WERI-Rb-1 (cell line): ENCODE measurements at regions not wholly inside any gene's neighbourhood (a gene's known extent, or its start where the extent isn't known, plus 50 kb on each side); places are given as distances from the start of the nearest gene placed in this dataset.

ENCODE experiments used
- DNase-seq: peaks from one replicate; pipeline ENCODE4 v3.0.0-alpha.2; 2020
- H3K27ac ChIP-seq: fragments of 250-450 bp; sonication (Bioruptor Pico); 2 replicates; pipeline ENCODE4 v1.5.1; 2020; ENCODE audit warnings: mild to moderate bottlenecking, moderate library complexity
- H3K27me3 ChIP-seq: fragments of 250-450 bp; sonication (Bioruptor Pico); 2 replicates; pipeline ENCODE4 v1.5.1; 2021; ENCODE audit warnings: mild to moderate bottlenecking, low read depth, moderate library complexity; ENCODE audit not compliant: insufficient read depth, severe bottlenecking
- H3K36me3 ChIP-seq: fragments of 250-450 bp; sonication (Bioruptor Pico); 2 replicates; pipeline ENCODE4 v1.5.1; 2020; ENCODE audit warnings: mild to moderate bottlenecking, moderate library complexity
- H3K4me3 ChIP-seq: 2 replicates; pipeline ENCODE4 v1.5.1; 2011; ENCODE audit warnings: low read depth, mild to moderate bottlenecking, control low read depth, low read length
- H3K9me3 ChIP-seq: fragments of 250-450 bp; sonication (Bioruptor Pico); 2 replicates; pipeline ENCODE4 v1.5.1; 2021; ENCODE audit warnings: mild to moderate bottlenecking, moderate library complexity; ENCODE audit not compliant: severe bottlenecking
- TF ChIP-seq, protein P1 (sequence below): IDR thresholded peaks from 2 replicates; pipeline ENCODE4 v1.5.1; 2011; ENCODE audit warnings: low read depth, mild to moderate bottlenecking, control low read depth, inconsistent platforms, low read length

DNA sequence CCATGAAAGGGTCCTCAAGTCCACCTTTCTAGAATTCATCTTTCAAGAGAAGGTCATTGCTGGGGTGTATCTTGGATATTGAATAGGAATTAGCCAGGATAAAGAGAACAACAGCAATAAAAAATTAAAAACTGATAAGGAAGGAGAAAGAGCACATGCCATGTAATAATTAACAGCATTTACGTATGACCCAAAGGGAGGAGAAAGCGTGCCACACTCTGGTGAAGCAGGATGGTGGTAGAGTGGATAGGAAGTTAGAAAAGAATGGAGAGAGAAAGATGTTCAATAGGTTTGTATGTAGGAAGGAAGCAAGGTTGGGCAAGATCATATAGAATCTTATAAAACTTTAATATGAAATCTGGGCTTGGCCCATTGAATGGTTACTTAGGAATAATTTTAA lies 751.5 kb downstream of the MAT2B start:
- DNase-seq, result no peak
- Histone ChIP-seq H3K36me3 (no peaks in the 10 kb centered on the region), H3K4me3 (no peak overlapping the region), H3K9me3 (peaks cover 1% of the 10 kb centered on the region), H3K27ac (no peak overlapping the region), H3K27me3 (no peaks in the 10 kb centered on the region)
- TF ChIP-seq, protein P1, sequence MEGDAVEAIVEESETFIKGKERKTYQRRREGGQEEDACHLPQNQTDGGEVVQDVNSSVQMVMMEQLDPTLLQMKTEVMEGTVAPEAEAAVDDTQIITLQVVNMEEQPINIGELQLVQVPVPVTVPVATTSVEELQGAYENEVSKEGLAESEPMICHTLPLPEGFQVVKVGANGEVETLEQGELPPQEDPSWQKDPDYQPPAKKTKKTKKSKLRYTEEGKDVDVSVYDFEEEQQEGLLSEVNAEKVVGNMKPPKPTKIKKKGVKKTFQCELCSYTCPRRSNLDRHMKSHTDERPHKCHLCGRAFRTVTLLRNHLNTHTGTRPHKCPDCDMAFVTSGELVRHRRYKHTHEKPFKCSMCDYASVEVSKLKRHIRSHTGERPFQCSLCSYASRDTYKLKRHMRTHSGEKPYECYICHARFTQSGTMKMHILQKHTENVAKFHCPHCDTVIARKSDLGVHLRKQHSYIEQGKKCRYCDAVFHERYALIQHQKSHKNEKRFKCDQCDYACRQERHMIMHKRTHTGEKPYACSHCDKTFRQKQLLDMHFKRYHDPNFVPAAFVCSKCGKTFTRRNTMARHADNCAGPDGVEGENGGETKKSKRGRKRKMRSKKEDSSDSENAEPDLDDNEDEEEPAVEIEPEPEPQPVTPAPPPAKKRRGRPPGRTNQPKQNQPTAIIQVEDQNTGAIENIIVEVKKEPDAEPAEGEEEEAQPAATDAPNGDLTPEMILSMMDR, result no peak

DNA sequence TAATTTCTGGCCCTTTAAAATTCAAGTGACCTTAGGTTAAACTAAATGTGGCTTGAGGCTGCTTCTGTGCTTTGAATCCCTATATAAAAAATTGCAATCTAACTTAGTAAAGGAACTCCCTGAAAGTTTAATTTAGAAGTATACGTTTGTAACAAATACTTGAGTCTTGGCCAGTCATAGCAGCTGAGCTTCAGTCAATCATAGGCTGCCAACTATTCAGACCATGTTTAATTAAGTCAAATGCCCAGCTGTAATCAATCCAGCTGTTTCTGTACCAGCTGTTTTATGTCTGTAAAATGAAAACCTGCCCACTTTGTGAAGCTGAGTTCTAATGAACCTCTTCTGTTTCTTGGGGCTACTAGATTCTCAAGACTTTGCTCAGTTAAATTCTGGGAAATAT lies 760.1 kb downstream of the MAT2B start:
- TF ChIP-seq, protein P1, result no peak
- no peaks in the 10 kb centered on the region for H3K27me3 ChIP-seq
- H3K4me3 ChIP-seq, result no peak overlapping the region
- H3K36me3 ChIP-seq, result no peaks in the 10 kb centered on the region
- no peak overlapping the region for H3K27ac ChIP-seq
- H3K9me3 ChIP-seq, result no peaks in the 10 kb centered on the region
- DNase-seq, result no peak

DNA sequence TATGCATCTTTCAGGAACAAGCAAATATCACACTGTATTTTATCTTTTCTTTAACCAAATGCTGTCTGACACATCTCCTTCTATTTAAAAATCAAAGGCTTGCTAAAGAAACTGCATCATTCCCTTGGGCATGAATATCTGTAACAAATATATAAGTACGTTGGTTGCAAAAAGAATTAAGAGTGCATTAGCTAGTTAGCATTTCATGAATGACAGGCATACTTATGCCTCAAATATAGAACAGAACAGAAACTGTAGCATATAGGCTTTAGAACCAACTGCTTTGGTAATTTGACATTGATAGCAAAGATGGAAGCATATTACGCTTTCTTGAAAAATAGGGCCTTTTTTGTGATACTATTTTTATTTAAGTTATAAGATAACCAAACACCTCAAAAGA lies 761.2 kb downstream of the MAT2B start:
- no peaks in the 10 kb centered on the region for H3K36me3 ChIP-seq
- H3K27ac ChIP-seq, result no peak overlapping the region
- TF ChIP-seq, protein P1, result no peak
- H3K9me3 ChIP-seq, result no peaks in the 10 kb centered on the region
- no peaks in the 10 kb centered on the region for H3K27me3 ChIP-seq
- no peak overlapping the region for H3K4me3 ChIP-seq
- DNase-seq, result no peak

DNA sequence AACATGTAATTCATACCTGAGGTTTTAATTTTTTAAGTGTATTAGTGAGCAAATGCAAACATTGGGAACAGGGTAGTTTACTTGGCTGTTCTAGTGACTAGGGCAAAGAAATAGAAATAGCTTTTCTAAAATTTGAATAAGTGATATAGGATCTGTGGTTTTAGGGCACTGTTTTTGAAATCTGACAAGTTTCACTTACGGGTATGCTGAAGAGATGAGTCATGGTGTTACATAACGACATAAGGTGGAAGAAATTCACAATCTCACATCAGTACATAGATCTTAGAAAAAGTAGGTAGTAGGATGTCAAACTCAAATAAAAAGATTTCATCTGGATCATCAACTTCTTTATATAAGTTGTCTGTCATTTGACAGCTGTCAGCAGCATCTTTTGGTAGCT lies 772.3 kb downstream of the MAT2B start:
- H3K36me3 ChIP-seq, result no peaks in the 10 kb centered on the region
- DNase-seq, result no peak
- TF ChIP-seq, protein P1, result no peak
- H3K4me3 ChIP-seq, result no peak overlapping the region
- no peaks in the 10 kb centered on the region for H3K27me3 ChIP-seq
- no peak overlapping the region for H3K27ac ChIP-seq
- H3K9me3 ChIP-seq, result no peaks in the 10 kb centered on the region

DNA sequence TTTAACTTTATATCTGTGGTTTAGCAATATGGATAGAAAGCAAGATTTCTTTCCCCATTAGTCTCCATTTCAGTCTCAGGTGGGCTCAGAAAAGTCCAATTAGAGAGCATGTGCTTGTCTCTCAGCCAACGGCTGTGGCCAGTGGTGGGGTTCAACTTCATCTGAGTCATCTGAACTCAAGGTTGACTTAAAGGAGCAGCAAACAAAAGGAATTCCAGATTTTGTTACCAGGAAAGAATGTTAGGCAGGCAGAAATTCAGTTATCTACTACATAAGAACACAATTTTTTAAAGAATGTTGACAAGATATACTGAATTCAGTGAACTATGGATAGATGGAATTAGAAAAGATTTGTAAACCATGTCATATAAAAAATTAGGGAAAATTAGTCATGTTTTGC lies 784.1 kb downstream of the MAT2B start:
- no peaks in the 10 kb centered on the region for H3K9me3 ChIP-seq
- H3K36me3 ChIP-seq, result no peaks in the 10 kb centered on the region
- H3K4me3 ChIP-seq, result no peak overlapping the region
- H3K27me3 ChIP-seq, result no peaks in the 10 kb centered on the region
- no peak for DNase-seq
- H3K27ac ChIP-seq, result no peak overlapping the region
- TF ChIP-seq, protein P1, result no peak

DNA sequence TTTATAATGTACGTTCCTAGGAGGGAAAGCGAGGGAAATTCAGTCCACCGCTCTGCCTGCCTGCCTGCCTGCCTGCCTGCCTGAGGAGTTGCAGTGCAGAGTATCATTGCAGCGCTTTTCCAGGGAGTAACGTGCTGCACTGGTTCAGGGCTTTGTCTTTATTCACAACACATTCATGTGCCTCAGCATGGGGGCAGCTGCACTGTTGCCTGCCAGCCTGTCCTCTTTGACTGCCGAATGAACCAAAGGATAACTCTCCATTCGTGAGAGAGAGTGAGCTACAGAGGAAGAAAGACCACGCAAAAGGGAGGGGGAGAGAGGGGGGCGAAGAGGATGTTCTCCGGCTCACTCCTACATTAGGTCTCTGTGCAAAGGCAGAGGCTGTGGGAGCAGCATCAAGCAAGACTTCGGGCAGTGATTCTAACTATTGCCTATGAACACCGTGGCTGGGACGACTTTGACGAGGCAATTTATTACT lies 791.2 kb downstream of the MAT2B start:
- no peaks in the 10 kb centered on the region for H3K27me3 ChIP-seq
- H3K4me3 ChIP-seq, result no peak overlapping the region
- no peaks in the 10 kb centered on the region for H3K9me3 ChIP-seq
- no peak overlapping the region for H3K27ac ChIP-seq
- DNase-seq, result no peak
- no peaks in the 10 kb centered on the region for H3K36me3 ChIP-seq
- TF ChIP-seq, protein P1, result no peak
